Adrenal gland (tissue), 9 donors: ENCODE measurements at regions not wholly inside any gene's neighbourhood (a gene's known extent, or its start where the extent isn't known, plus 50 kb on each side); places are given as distances from the start of the nearest gene placed in this dataset.

Experiments used
- DNase-seq, 7 donors: peaks; one replicate each; pipeline ENCODE4 v3.0.0-alpha.2; 2019 to 2020
- H3K27ac ChIP-seq, 5 donors: fragments of 200-600 bp; sonication (generic) in 4 of 5; 1 replicate in 3 of 5; 2 replicates in 2 of 5; pipeline versions ENCODE4 v1.5.1 to v1.8.0; 2016 to 2020; ENCODE audit warnings: mild to moderate bottlenecking in 1 of 5
- H3K27me3 ChIP-seq: fragments of 200-600 bp; 2 replicates; pipeline ENCODE4 v1.8.0; 2021
- H3K36me3 ChIP-seq, 2 donors: fragments of 200-600 bp; replicated peaks in 1 of 2; 1 replicate in 1 of 2; 2 replicates in 1 of 2; pipeline versions ENCODE4 v1.5.1 to v1.8.0; 2018 to 2022
- H3K4me1 ChIP-seq, 2 donors: fragments of 200-600 bp; replicated peaks in 1 of 2; 1 replicate in 1 of 2; 2 replicates in 1 of 2; pipeline versions ENCODE4 v1.5.1 to v1.8.0; 2018 to 2021
- H3K4me3 ChIP-seq, 4 donors: fragments of 200-600 bp; sonication (generic) in 3 of 4; one replicate each; pipeline ENCODE4 v1.5.1; 2016 to 2018
- H3K9me3 ChIP-seq, 3 donors: fragments of 200-600 bp; sonication (generic) in 1 of 3; replicated peaks in 1 of 3; 1 replicate in 2 of 3; 2 replicates in 1 of 3; pipeline versions ENCODE4 v1.5.1 to v1.8.0; 2016 to 2021
- POLR2A ChIP-seq, 2 donors: fragments of 450-650 bp; IDR thresholded peaks; one replicate each; pipeline ENCODE4 v1.6.1; 2017; ENCODE audit warnings: antibody characterized with exemption in 2 of 2, mild to moderate bottlenecking in 2 of 2, moderate library complexity in 1 of 2
- WGBS, 4 donors: extraction: QIAGEN DNeasy Blood & Tissue Kit in 2 of 4; methylation state at CpG; one replicate each; pipeline versions ENCODE4 v1.1.5 to v1.1.7; 2013 to 2017; 5-methylcytosine and 5-hydroxymethylcytosine counted together
- intact Hi-C, 2 donors: fragments of 100-400 bp; cut with DNase I; formaldehyde crosslinking; loops; one replicate each; pipeline versions ENCODE4 v1.14.1 to v1.15.0; 2022 to 2023
- TF ChIP-seq, protein P1 (sequence below), 6 experiments: fragments of 450-650 bp in 4 of 6; fragments of 200-600 bp in 2 of 6; sonication (generic) in 1 of 6; IDR thresholded peaks; 1 replicate in 5 of 6; 2 replicates in 1 of 6; pipeline versions ENCODE4 v1.5.1 to v1.8.0; 2016 to 2021; ENCODE audit warnings: antibody characterized with exemption in 6 of 6, mild to moderate bottlenecking in 2 of 6, moderate library complexity in 1 of 6
- donor health status: healthy with polysubstance abuse.
- donor health status: Bipolar disorder and iron deficiency.
- donor health status: DM: yes; HTN: yes; CAD: no.
- donor health status: DM: no; HTN: no; CAD: no.
- donor health status: DM: no; HTN: no; CAD: no.

DNA sequence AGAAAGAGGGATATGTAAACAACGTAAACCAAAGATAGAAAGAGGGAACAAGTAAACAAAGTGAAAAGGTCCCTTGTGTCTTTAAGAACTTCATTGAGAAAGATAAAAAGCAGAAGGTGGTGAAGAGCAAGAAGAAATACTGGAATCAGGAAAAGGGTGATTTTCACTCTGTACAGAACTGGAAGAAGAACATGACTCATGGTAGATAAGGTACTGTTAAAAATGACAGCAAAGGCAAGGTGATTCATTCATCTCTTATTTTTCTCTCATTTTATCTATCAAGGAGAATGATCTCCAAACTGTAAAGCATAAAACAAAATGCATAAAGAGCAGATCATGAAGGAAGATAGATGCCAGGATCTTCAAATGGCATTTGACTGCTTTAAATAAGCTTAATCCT, 724.6 kb upstream of the CELF4 start:
- Histone ChIP-seq H3K4me1 (no peaks in the 10 kb centered on the region), H3K9me3 (no peaks in the 10 kb centered on the region), H3K27ac (no peak overlapping the region), H3K4me3 (no peak overlapping the region), H3K27me3 (no peaks in the 10 kb centered on the region), H3K36me3 (no peaks in the 10 kb centered on the region)
- TF ChIP-seq POLR2A (IDR thresholded peaks at IDR 0.05) = no peak
- TF ChIP-seq, protein P1, sequence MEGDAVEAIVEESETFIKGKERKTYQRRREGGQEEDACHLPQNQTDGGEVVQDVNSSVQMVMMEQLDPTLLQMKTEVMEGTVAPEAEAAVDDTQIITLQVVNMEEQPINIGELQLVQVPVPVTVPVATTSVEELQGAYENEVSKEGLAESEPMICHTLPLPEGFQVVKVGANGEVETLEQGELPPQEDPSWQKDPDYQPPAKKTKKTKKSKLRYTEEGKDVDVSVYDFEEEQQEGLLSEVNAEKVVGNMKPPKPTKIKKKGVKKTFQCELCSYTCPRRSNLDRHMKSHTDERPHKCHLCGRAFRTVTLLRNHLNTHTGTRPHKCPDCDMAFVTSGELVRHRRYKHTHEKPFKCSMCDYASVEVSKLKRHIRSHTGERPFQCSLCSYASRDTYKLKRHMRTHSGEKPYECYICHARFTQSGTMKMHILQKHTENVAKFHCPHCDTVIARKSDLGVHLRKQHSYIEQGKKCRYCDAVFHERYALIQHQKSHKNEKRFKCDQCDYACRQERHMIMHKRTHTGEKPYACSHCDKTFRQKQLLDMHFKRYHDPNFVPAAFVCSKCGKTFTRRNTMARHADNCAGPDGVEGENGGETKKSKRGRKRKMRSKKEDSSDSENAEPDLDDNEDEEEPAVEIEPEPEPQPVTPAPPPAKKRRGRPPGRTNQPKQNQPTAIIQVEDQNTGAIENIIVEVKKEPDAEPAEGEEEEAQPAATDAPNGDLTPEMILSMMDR (IDR thresholded peaks at IDR 0.05) = no peak
- intact Hi-C loops = no loop called here
- DNase-seq = no peak
- 61 to 85% (median 74%) methylated on average over 1 of the region's 1 CpG for WGBS, 4 donors

DNA sequence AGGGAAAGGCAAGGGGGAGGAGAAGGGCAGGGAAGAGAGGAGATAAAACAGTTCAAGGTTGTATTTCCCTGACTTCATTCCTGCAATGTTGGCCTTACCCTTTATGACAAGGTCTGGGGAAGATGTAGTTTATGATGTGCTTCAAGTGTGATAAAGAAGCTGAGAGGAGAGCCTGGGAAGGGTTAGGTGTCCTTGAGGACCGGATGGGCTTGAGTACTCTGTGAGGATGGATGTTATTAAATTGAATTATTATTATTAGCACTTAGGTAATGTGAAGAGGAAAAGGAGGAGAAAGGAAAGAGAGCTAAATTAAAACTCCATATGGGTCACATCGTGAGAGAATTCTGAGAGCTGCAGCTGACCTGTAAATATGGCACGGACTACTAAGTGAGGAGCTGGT, 719.4 kb upstream of the CELF4 start:
- 37 to 51% (median 39%) methylated on average over 3 of the region's 3 CpGs for WGBS, 4 donors
- Histone ChIP-seq H3K9me3 (no peaks in the 10 kb centered on the region), H3K4me3 (no peak overlapping the region), H3K27ac (no peak overlapping the region), H3K27me3 (no peaks in the 10 kb centered on the region), H3K4me1 (no peaks in the 10 kb centered on the region), H3K36me3 (no peaks in the 10 kb centered on the region)
- DNase-seq = no peak
- intact Hi-C loops = no loop called here
- TF ChIP-seq, protein P1 (IDR thresholded peaks at IDR 0.05) = no peak
- TF ChIP-seq POLR2A (IDR thresholded peaks at IDR 0.05) = no peak

DNA sequence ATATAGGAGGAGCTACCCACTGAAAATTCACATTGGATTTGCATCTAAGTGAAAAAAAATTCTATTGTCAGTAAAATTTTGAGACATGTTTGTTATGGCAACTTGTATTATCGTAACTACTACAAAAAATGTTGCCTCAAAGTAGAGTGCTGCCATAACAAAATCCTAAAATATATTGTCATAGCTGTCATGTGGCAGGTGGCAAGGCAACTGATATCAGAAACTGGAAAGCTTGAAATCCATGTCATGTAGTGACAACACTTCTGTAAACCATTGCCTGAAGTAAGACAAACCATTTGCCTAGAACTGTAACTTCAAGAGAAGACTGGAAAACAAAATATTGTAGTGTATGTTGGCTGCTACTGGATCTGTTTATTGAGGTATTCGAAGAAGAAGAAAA, 697.5 kb upstream of the CELF4 start:
- no peak for DNase-seq
- no peak overlapping the region for H3K27ac ChIP-seq
- H3K9me3 ChIP-seq = no peaks in the 10 kb centered on the region
- no peaks in the 10 kb centered on the region for H3K27me3 ChIP-seq
- H3K4me3 ChIP-seq = no peak overlapping the region
- intact Hi-C loops = no loop called here
- WGBS, 4 donors = 65 to 84% (median 78%) methylated on average over 2 of the region's 2 CpGs
- no peak for TF ChIP-seq POLR2A (IDR thresholded peaks at IDR 0.05)
- TF ChIP-seq, protein P1 (IDR thresholded peaks at IDR 0.05) = no peak
- H3K4me1 ChIP-seq = no peaks in the 10 kb centered on the region
- H3K36me3 ChIP-seq = no peaks in the 10 kb centered on the region

DNA sequence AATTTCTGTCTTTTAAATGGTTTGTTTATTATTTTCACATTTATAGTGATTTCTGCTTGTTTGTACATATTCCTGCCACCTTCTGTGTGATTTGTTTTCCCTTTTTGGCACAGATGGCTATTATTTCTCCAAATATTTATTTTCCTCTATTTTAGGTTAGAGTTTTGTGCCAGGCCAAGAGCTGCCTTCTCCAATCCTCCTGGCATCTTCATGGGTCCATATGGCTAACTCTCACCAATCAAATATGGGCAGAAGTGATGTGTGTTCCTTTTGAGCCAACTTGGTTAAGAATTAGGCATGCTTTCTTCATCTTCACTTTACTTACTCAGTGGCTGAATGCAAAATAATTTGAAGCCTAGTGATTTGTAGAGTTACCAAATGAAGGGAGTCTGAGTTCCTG, 697.1 kb upstream of the CELF4 start:
- Histone ChIP-seq H3K27ac (no peak overlapping the region), H3K36me3 (no peaks in the 10 kb centered on the region), H3K4me3 (no peak overlapping the region), H3K27me3 (no peaks in the 10 kb centered on the region), H3K4me1 (no peaks in the 10 kb centered on the region), H3K9me3 (no peaks in the 10 kb centered on the region)
- intact Hi-C loops = no loop called here
- no peak for DNase-seq
- TF ChIP-seq POLR2A (IDR thresholded peaks at IDR 0.05) = no peak
- TF ChIP-seq, protein P1 (IDR thresholded peaks at IDR 0.05) = no peak
